Neural crest cell (in vitro differentiated cells): ENCODE measurements at regions not wholly inside any gene's neighbourhood (a gene's known extent, or its start where the extent isn't known, plus 50 kb on each side); places are given as distances from the start of the nearest gene placed in this dataset.

Experiments
- DNase-seq: peaks from one replicate; pipeline ENCODE4 v3.0.0; 2021; ENCODE audit warnings: low read depth, mixed read lengths, low spot score
- H3K27ac Mint-ChIP-seq: one replicate; pipeline ENCODE4 v1.8.0; 2021; ENCODE audit warnings: mild to moderate bottlenecking, mixed read lengths; ENCODE audit not compliant: unreplicated experiment
- H3K27me3 Mint-ChIP-seq: 2 replicates; pipeline ENCODE4 v1.8.0; 2021; ENCODE audit warnings: low read depth, mild to moderate bottlenecking, mixed read lengths
- H3K36me3 Mint-ChIP-seq: 2 replicates; pipeline ENCODE4 v1.8.0; 2021; ENCODE audit warnings: low read depth, mild to moderate bottlenecking, mixed read lengths
- H3K4me1 Mint-ChIP-seq: 2 replicates; pipeline ENCODE4 v1.8.0; 2021; ENCODE audit warnings: mixed read lengths
- H3K4me3 Mint-ChIP-seq: one replicate; pipeline ENCODE4 v1.8.0; 2021; ENCODE audit warnings: mild to moderate bottlenecking, mixed read lengths
- H3K9me3 Mint-ChIP-seq: 2 replicates; pipeline ENCODE4 v1.8.0; 2021; ENCODE audit warnings: mixed read lengths
- CTCF ChIP-seq: fragments of 200-600 bp; sonication (generic); conservative IDR thresholded peaks from 2 replicates; pipeline ENCODE4 v1.5.0; 2021; ENCODE audit warnings: antibody characterized with exemption, mild to moderate bottlenecking

GRCh38 chr17:72425133-72425793 is 304.4 kb downstream of the SOX9 start:
- Mint-ChIP-seq H3K27ac (no peak overlapping the region), H3K4me1 (no peaks in the 10 kb centered on the region), H3K27me3 (no peaks in the 10 kb centered on the region), H3K9me3 (no peaks in the 10 kb centered on the region), H3K36me3 (no peaks in the 10 kb centered on the region), H3K4me3 (no peak overlapping the region)
- TF ChIP-seq CTCF = no peak
- DNase-seq = no peak

- H3K9me3 Mint-ChIP-seq = no peaks in the 10 kb centered on the region
- no peaks in the 10 kb centered on the region for H3K27me3 Mint-ChIP-seq
- DNase-seq = no peak
- TF ChIP-seq CTCF = no peak
- no peak overlapping the region for H3K27ac Mint-ChIP-seq
- H3K4me1 Mint-ChIP-seq = no peaks in the 10 kb centered on the region
- no peak overlapping the region for H3K4me3 Mint-ChIP-seq
- H3K36me3 Mint-ChIP-seq = no peaks in the 10 kb centered on the region
Measured at GRCh38 chr17:72425794-72426168, 305.0 kb downstream of the SOX9 start.

GRCh38 chr17:72426321-72426720 is 305.5 kb downstream of the SOX9 start:
- no peak for TF ChIP-seq CTCF
- H3K27me3 Mint-ChIP-seq = no peaks in the 10 kb centered on the region
- no peaks in the 10 kb centered on the region for H3K9me3 Mint-ChIP-seq
- H3K36me3 Mint-ChIP-seq = no peaks in the 10 kb centered on the region
- no peak for DNase-seq
- H3K4me1 Mint-ChIP-seq = no peaks in the 10 kb centered on the region
- H3K4me3 Mint-ChIP-seq = no peak overlapping the region
- H3K27ac Mint-ChIP-seq = no peak overlapping the region

GRCh38 chr17:72426948-72427760 is 306.3 kb downstream of the SOX9 start:
- no peak for DNase-seq
- H3K4me3 Mint-ChIP-seq = no peak overlapping the region
- H3K9me3 Mint-ChIP-seq = no peaks in the 10 kb centered on the region
- H3K27ac Mint-ChIP-seq = no peak overlapping the region
- no peak for TF ChIP-seq CTCF
- H3K4me1 Mint-ChIP-seq = no peaks in the 10 kb centered on the region
- no peaks in the 10 kb centered on the region for H3K27me3 Mint-ChIP-seq
- no peaks in the 10 kb centered on the region for H3K36me3 Mint-ChIP-seq

- H3K36me3 Mint-ChIP-seq = no peaks in the 10 kb centered on the region
- no peaks in the 10 kb centered on the region for H3K9me3 Mint-ChIP-seq
- no peaks in the 10 kb centered on the region for H3K27me3 Mint-ChIP-seq
- H3K4me1 Mint-ChIP-seq = no peaks in the 10 kb centered on the region
- H3K27ac Mint-ChIP-seq = no peak overlapping the region
- DNase-seq = no peak
- H3K4me3 Mint-ChIP-seq = no peak overlapping the region
- TF ChIP-seq CTCF = no peak
Measured at GRCh38 chr17:72427761-72428109, 306.9 kb downstream of the SOX9 start.
